H54 (cell line): ENCODE measurements at regions not wholly inside any gene's neighbourhood (a gene's known extent, or its start where the extent isn't known, plus 50 kb on each side); places are given as distances from the start of the nearest gene placed in this dataset.
"Not testable (repeated sequence)": the region's sequence is repeated elsewhere in the genome, so short reads cannot be mapped to it uniquely, and the experiment has no call there.

Experiments
- DNase-seq: peaks from one replicate; pipeline ENCODE4 v3.0.0; 2011; ENCODE audit warnings: low spot score, mixed read lengths; ENCODE audit not compliant: insufficient read length
- FAIRE-seq: peaks from 3 replicates; lab custom pipeline; 2011; peaks lifted over from hg19 to GRCh38; lab: Jason Lieb, UNC
- POLR2A ChIP-seq: IDR thresholded peaks from 2 replicates; pipeline ENCODE4 v1.6.1; 2011; ENCODE audit warnings: low read depth, mild to moderate bottlenecking, low read length

GRCh38 chr1:230568676-230569075 is 73.6 kb upstream of the COG2 start:
- DNase-seq (no peak), FAIRE-seq (no peak)
- no peak for TF ChIP-seq POLR2A

GRCh38 chr1:230568008-230568407 is 74.3 kb upstream of the COG2 start:
- FAIRE-seq, result no peak
- no peak for TF ChIP-seq POLR2A
- peak; percentile 50 for DNase-seq

- TF ChIP-seq POLR2A, result no peak
- no peak for FAIRE-seq
- DNase-seq, result no peak
Measured at GRCh38 chr1:230567221-230567575, 75.1 kb upstream of the COG2 start.

- FAIRE-seq, result not testable (repeated sequence)
Measured at GRCh38 chr1:230566532-230567220, 75.6 kb upstream of the COG2 start.

GRCh38 chr1:230565141-230565540 is 77.1 kb upstream of the COG2 start:
- FAIRE-seq (no peak), DNase-seq (no peak)
- TF ChIP-seq POLR2A, result no peak

More at GRCh38 chr1:230566532-230567220, 75.6 kb upstream of the COG2 start:
- not testable (repeated sequence) for DNase-seq

- no peak for TF ChIP-seq POLR2A
- no peak for DNase-seq
- FAIRE-seq, result no peak
Measured at GRCh38 chr1:230563591-230563990, 78.7 kb upstream of the COG2 start.

- FAIRE-seq (no peak), DNase-seq (no peak)
- no peak for TF ChIP-seq POLR2A
Measured at GRCh38 chr1:230561570-230561969, 80.7 kb upstream of the COG2 start.

- DNase-seq, result no peak
- FAIRE-seq, result no peak
- no peak for TF ChIP-seq POLR2A
Measured at GRCh38 chr1:230558324-230558723, 84.0 kb upstream of the COG2 start.

GRCh38 chr1:230556453-230556852 is 85.8 kb upstream of the COG2 start:
- DNase-seq, result no peak
- no peak for FAIRE-seq
- no peak for TF ChIP-seq POLR2A

- no peak for TF ChIP-seq POLR2A
- FAIRE-seq, result no peak
- DNase-seq, result no peak
Measured at GRCh38 chr1:230555814-230556213, 86.5 kb upstream of the COG2 start.

GRCh38 chr1:230552880-230553279 is 89.4 kb upstream of the COG2 start:
- FAIRE-seq, result no peak
- DNase-seq, result no peak
- TF ChIP-seq POLR2A, result no peak

GRCh38 chr1:230550945-230551344 is 91.3 kb upstream of the COG2 start:
- FAIRE-seq, DNase-seq: not testable (repeated sequence)

- DNase-seq, result no peak
- no peak for TF ChIP-seq POLR2A
- no peak for FAIRE-seq
Measured at GRCh38 chr1:230550428-230550827, 91.9 kb upstream of the COG2 start.

GRCh38 chr1:230549625-230550024 is 92.7 kb upstream of the COG2 start:
- DNase-seq, result no peak
- TF ChIP-seq POLR2A, result no peak
- no peak for FAIRE-seq

- TF ChIP-seq POLR2A, result no peak
- no peak for FAIRE-seq
- no peak for DNase-seq
Measured at GRCh38 chr1:230548997-230549396, 93.3 kb upstream of the COG2 start.
